ENCODE measurements at regions not wholly inside any gene's neighbourhood (a gene's known extent, or its start where the extent isn't known, plus 50 kb on each side); places are given as distances from the start of the nearest gene placed in this dataset.
"Not testable (repeated sequence)": the region's sequence is repeated elsewhere in the genome, so short reads cannot be mapped to it uniquely, and the experiment has no call there.

- no peak for DNase-seq
Measured at GRCh38 chr9:108441726-108442125, 414.1 kb downstream of the ACTL7B start.

- no peak for DNase-seq
Measured at GRCh38 chr9:108441251-108441650, 414.5 kb downstream of the ACTL7B start.

- no peak for DNase-seq
Measured at GRCh38 chr9:108439947-108440346, 415.8 kb downstream of the ACTL7B start.

- no peak for DNase-seq
Measured at GRCh38 chr9:108437656-108438055, 418.1 kb downstream of the ACTL7B start.

GRCh38 chr9:108436448-108436847 lies 419.3 kb downstream of the ACTL7B start:
- no peak for DNase-seq

- no peak for DNase-seq
Measured at GRCh38 chr9:108434502-108434901, 421.3 kb downstream of the ACTL7B start.

GRCh38 chr9:108434036-108434435 lies 421.8 kb downstream of the ACTL7B start:
- no peak for DNase-seq

- no peak for DNase-seq
Measured at GRCh38 chr9:108430655-108431054, 425.1 kb downstream of the ACTL7B start.

GRCh38 chr9:108427751-108428150 lies 428.0 kb downstream of the ACTL7B start:
- no peak for DNase-seq

GRCh38 chr9:108426421-108426940 lies 429.3 kb downstream of the ACTL7B start:
- DNase-seq = not testable (repeated sequence)

GRCh38 chr9:108423433-108423832 lies 432.4 kb downstream of the ACTL7B start:
- DNase-seq = no peak

- DNase-seq = no peak
Measured at GRCh38 chr9:108419379-108419778, 436.4 kb downstream of the ACTL7B start.

GRCh38 chr9:108417726-108418125 lies 438.1 kb downstream of the ACTL7B start:
- no peak for DNase-seq

- DNase-seq = no peak
Measured at GRCh38 chr9:108417312-108417711, 438.5 kb downstream of the ACTL7B start.

- DNase-seq = no peak
Measured at GRCh38 chr9:108416324-108416723, 439.5 kb downstream of the ACTL7B start.

GRCh38 chr9:108413809-108414208 lies 442.0 kb downstream of the ACTL7B start:
- DNase-seq = no peak

GRCh38 chr9:108412755-108413154 lies 443.0 kb downstream of the ACTL7B start:
- DNase-seq = no peak

GRCh38 chr9:108411632-108412031 lies 444.2 kb downstream of the ACTL7B start:
- no peak for DNase-seq

- no peak for DNase-seq
Measured at GRCh38 chr9:108410161-108410560, 445.6 kb downstream of the ACTL7B start.

- DNase-seq = no peak
Measured at GRCh38 chr9:108400297-108400696, 455.5 kb downstream of the ACTL7B start.

GRCh38 chr9:108399851-108400250 lies 455.9 kb downstream of the ACTL7B start:
- DNase-seq = no peak

GRCh38 chr9:108397286-108397685 lies 458.5 kb downstream of the ACTL7B start:
- DNase-seq = no peak

GRCh38 chr9:108396611-108397010 lies 459.2 kb downstream of the ACTL7B start:
- no peak for DNase-seq

- DNase-seq = peak; percentile 50
Measured at GRCh38 chr9:108396193-108396592, 459.6 kb downstream of the ACTL7B start.

- DNase-seq = no peak
Measured at GRCh38 chr9:108395421-108395820, 460.4 kb downstream of the ACTL7B start.

GRCh38 chr9:108394726-108395125 lies 461.1 kb downstream of the ACTL7B start:
- DNase-seq = no peak

All from NCI-H524 treated with DMSO at 0.1 percent for 48 hours (cell line).